Gastrocnemius medialis (tissue), 4 donors: ENCODE measurements at regions not wholly inside any gene's neighbourhood (a gene's known extent, or its start where the extent isn't known, plus 50 kb on each side); places are given as distances from the start of the nearest gene placed in this dataset.

Experiments used
- CTCF ChIP-seq, 5 experiments: fragments of 450-650 bp in 3 of 5; fragments of 200-600 bp in 2 of 5; sonication (generic) in 2 of 5; IDR thresholded peaks in 4 of 5; conservative IDR thresholded peaks in 1 of 5; 1 replicate in 4 of 5; 2 replicates in 1 of 5; pipeline ENCODE4 v1.5.1; 2016 to 2019; ENCODE audit warnings: antibody characterized with exemption in 5 of 5, mild to moderate bottlenecking in 3 of 5, moderate library complexity in 3 of 5
- POLR2A ChIP-seq, 2 donors: fragments of 450-650 bp; IDR thresholded peaks; one replicate each; pipeline ENCODE4 v1.6.1; 2017; ENCODE audit warnings: antibody characterized with exemption in 2 of 2, mild to moderate bottlenecking in 2 of 2, moderate library complexity in 2 of 2

GRCh38 chr6:1175877-1176276 is 136.0 kb upstream of the FOXQ1 start:
- TF ChIP-seq CTCF (IDR thresholded peaks at IDR 0.05 in 4 of 5, conservative IDR thresholded peaks at IDR 0.05 in 1 of 5), result no peak
- TF ChIP-seq POLR2A (IDR thresholded peaks at IDR 0.05), result no peak
